Activated CD8-positive, alpha-beta memory T cell treated with anti-CD3 and anti-CD28 coated beads, Interleukin-2, amount 50 U/mL, for 24 hours (primary cell): ENCODE measurements at regions not wholly inside any gene's neighbourhood (a gene's known extent, or its start where the extent isn't known, plus 50 kb on each side); places are given as distances from the start of the nearest gene placed in this dataset.
"Not testable (repeated sequence)": the region's sequence is repeated elsewhere in the genome, so short reads cannot be mapped to it uniquely, and the experiment has no call there.

Experiments
- DNase-seq: peaks from one replicate; pipeline ENCODE4 v3.0.0-alpha.2; 2020; ENCODE audit errors: extremely low read depth

- DNase-seq, result not testable (repeated sequence)
These were observed 85.9 kb upstream of the GRAMD1B start for GRCh38 chr11:123344188-123344587.

GRCh38 chr11:123338997-123339752 is 90.9 kb upstream of the GRAMD1B start:
- DNase-seq, result no peak

GRCh38 chr11:123338266-123338800 is 91.7 kb upstream of the GRAMD1B start:
- DNase-seq, result no peak

- DNase-seq, result no peak
These were observed 95.1 kb upstream of the GRAMD1B start for GRCh38 chr11:123334925-123335324.

- not testable (repeated sequence) for DNase-seq
These were observed 97.5 kb upstream of the GRAMD1B start for GRCh38 chr11:123332577-123332976.

- no peak for DNase-seq
These were observed 99.1 kb upstream of the GRAMD1B start for GRCh38 chr11:123330948-123331347.

GRCh38 chr11:123330471-123330870 is 99.6 kb upstream of the GRAMD1B start:
- no peak for DNase-seq

- no peak for DNase-seq
These were observed 100.0 kb upstream of the GRAMD1B start for GRCh38 chr11:123330071-123330470.

GRCh38 chr11:123328281-123328867 is 101.7 kb upstream of the GRAMD1B start:
- DNase-seq, result no peak

GRCh38 chr11:123325533-123325932 is 104.5 kb upstream of the GRAMD1B start:
- DNase-seq, result no peak

- no peak for DNase-seq
These were observed 106.5 kb upstream of the GRAMD1B start for GRCh38 chr11:123323568-123323967.

GRCh38 chr11:123321636-123322035 is 108.4 kb upstream of the GRAMD1B start:
- DNase-seq, result no peak

GRCh38 chr11:123318623-123319022 is 111.4 kb upstream of the GRAMD1B start:
- no peak for DNase-seq

- DNase-seq, result not testable (repeated sequence)
These were observed 111.9 kb upstream of the GRAMD1B start for GRCh38 chr11:123318132-123318531.

GRCh38 chr11:123316003-123316402 is 114.1 kb upstream of the GRAMD1B start:
- DNase-seq, result no peak

- DNase-seq, result no peak
These were observed 115.1 kb upstream of the GRAMD1B start for GRCh38 chr11:123314972-123315371.

GRCh38 chr11:123313262-123313661 is 116.8 kb upstream of the GRAMD1B start:
- DNase-seq, result no peak

GRCh38 chr11:123308077-123308476 is 113.0 kb upstream of the CLMP start:
- DNase-seq, result no peak

GRCh38 chr11:123307276-123307675 is 112.2 kb upstream of the CLMP start:
- no peak for DNase-seq

- DNase-seq, result no peak
These were observed 111.5 kb upstream of the CLMP start for GRCh38 chr11:123306531-123306930.

GRCh38 chr11:123305601-123306375 is 110.7 kb upstream of the CLMP start:
- no peak for DNase-seq

GRCh38 chr11:123304828-123305466 is 109.9 kb upstream of the CLMP start:
- DNase-seq, result no peak
